Neural cell (in vitro differentiated cells): ENCODE measurements at regions not wholly inside any gene's neighbourhood (a gene's known extent, or its start where the extent isn't known, plus 50 kb on each side); places are given as distances from the start of the nearest gene placed in this dataset.

Source experiments
- H2AFZ ChIP-seq: fragments of 200-600, 300-800 bp; sonication (generic), shearing (Covaris generic); 2 replicates; pipeline ENCODE4 v1.6.0; 2014; ENCODE audit warnings: low read depth, mild to moderate bottlenecking, antibody characterized with exemption, low read length, moderate library complexity
- H3F3A ChIP-seq: fragments of 200-600 bp; shearing (Covaris generic); 2 replicates; pipeline ENCODE4 v1.6.1; 2016; ENCODE audit warnings: mild to moderate bottlenecking, moderate library complexity, mixed read lengths, antibody characterized with exemption, low read length; ENCODE audit not compliant: insufficient read depth, poor library complexity, severe bottlenecking
- H3K27ac ChIP-seq: fragments of 200-600, 300-800 bp; sonication (generic), shearing (Covaris generic); 2 replicates; pipeline ENCODE4 v1.5.1; 2014; ENCODE audit warnings: mild to moderate bottlenecking, low read length, moderate library complexity
- H3K27me3 ChIP-seq: fragments of 300-800, 200-600 bp; sonication (generic), shearing (Covaris generic); 2 replicates; pipeline ENCODE4 v1.6.0; 2014; ENCODE audit warnings: mild to moderate bottlenecking, low read depth, low read length, moderate library complexity; ENCODE audit not compliant: insufficient read depth
- H3K36me3 ChIP-seq: fragments of 300-800, 200-600 bp; sonication (generic), shearing (Covaris generic); 2 replicates; pipeline ENCODE4 v1.5.1; 2014; ENCODE audit warnings: mild to moderate bottlenecking, antibody characterized with exemption, low read length, moderate library complexity; ENCODE audit not compliant: insufficient read depth
- H3K4me2 ChIP-seq: fragments of 300-800, 200-600 bp; sonication (generic), shearing (Covaris generic); 2 replicates; pipeline ENCODE4 v1.6.0; 2014; ENCODE audit warnings: mild to moderate bottlenecking, low read length
- H3K4me3 ChIP-seq: fragments of 300-800, 200-600 bp; sonication (generic), shearing (Covaris generic); 2 replicates; pipeline ENCODE4 v1.5.1; 2014; ENCODE audit warnings: mild to moderate bottlenecking, low read length, moderate library complexity
- H3K79me2 ChIP-seq: fragments of 200-600 bp; shearing (Covaris generic); replicated peaks from 2 replicates; pipeline ENCODE4 v1.6.0; 2014; ENCODE audit warnings: mild to moderate bottlenecking, low read length, moderate library complexity; ENCODE audit not compliant: insufficient read depth
- H3K9ac ChIP-seq: fragments of 300-800, 200-600 bp; sonication (generic), shearing (Covaris generic); 2 replicates; pipeline ENCODE4 v1.6.1; 2016; ENCODE audit warnings: mild to moderate bottlenecking, low read length, mixed read lengths
- H3K9me2 ChIP-seq: fragments of 200-600 bp; shearing (Covaris generic); 2 replicates; pipeline ENCODE4 v1.6.1; 2016; ENCODE audit warnings: mild to moderate bottlenecking, low read length, mixed read lengths; ENCODE audit not compliant: insufficient read depth
- H3K9me3 ChIP-seq: fragments of 200-600, 300-800 bp; sonication (generic), shearing (Covaris generic); 2 replicates; pipeline ENCODE4 v1.6.1; 2016; ENCODE audit warnings: mild to moderate bottlenecking, mixed run types, low read length, moderate library complexity, mixed read lengths
- H4K20me1 ChIP-seq: fragments of 200-600 bp; shearing (Covaris generic); 2 replicates; pipeline ENCODE4 v1.6.1; 2016; ENCODE audit warnings: mild to moderate bottlenecking, mixed run types; ENCODE audit not compliant: insufficient read depth
- CTCF ChIP-seq: fragments of 450-650 bp; IDR thresholded peaks from 2 replicates; pipeline ENCODE4 v1.5.1; 2014; ENCODE audit warnings: antibody characterized with exemption, mild to moderate bottlenecking, moderate library complexity; ENCODE audit not compliant: poor library complexity, severe bottlenecking
- EP300 ChIP-seq: fragments of 450-650 bp; conservative IDR thresholded peaks from 2 replicates; pipeline ENCODE4 v1.6.1; 2014; ENCODE audit warnings: antibody characterized with exemption, mild to moderate bottlenecking, moderate library complexity; ENCODE audit not compliant: poor library complexity, severe bottlenecking
- EZH2 ChIP-seq: fragments of 200-600, 300-800 bp; shearing (Covaris generic), sonication (generic); IDR thresholded peaks from 2 replicates; pipeline ENCODE4 v1.6.1; 2014; ENCODE audit warnings: antibody characterized with exemption, low read length, borderline replicate concordance, mild to moderate bottlenecking; ENCODE audit not compliant: insufficient read depth, poor library complexity, severe bottlenecking
- MXI1 ChIP-seq: fragments of 450-650 bp; conservative IDR thresholded peaks from 2 replicates; pipeline ENCODE4 v1.6.1; 2014; ENCODE audit warnings: antibody characterized with exemption, mild to moderate bottlenecking; ENCODE audit not compliant: poor library complexity, severe bottlenecking
- POLR2AphosphoS5 ChIP-seq: IDR thresholded peaks from 2 replicates; pipeline ENCODE4 v1.6.1; 2012
- RAD21 ChIP-seq: fragments of 450-650 bp; conservative IDR thresholded peaks from 2 replicates; pipeline ENCODE4 v1.6.1; 2014; ENCODE audit warnings: antibody characterized with exemption, mild to moderate bottlenecking, moderate library complexity
- REST ChIP-seq: IDR thresholded peaks from 2 replicates; pipeline ENCODE4 v1.6.1; 2012; ENCODE audit warnings: borderline replicate concordance
- SMC3 ChIP-seq: fragments of 450-650 bp; conservative IDR thresholded peaks from 2 replicates; pipeline ENCODE4 v1.6.1; 2014; ENCODE audit warnings: antibody characterized with exemption, mild to moderate bottlenecking, moderate library complexity; ENCODE audit not compliant: poor library complexity
- TAF1 ChIP-seq: IDR thresholded peaks from 2 replicates; pipeline ENCODE4 v1.6.1; 2012; ENCODE audit warnings: low read depth

- Histone ChIP-seq H3K27me3 (no peaks in the 10 kb centered on the region), H2AFZ (no peak overlapping the region), H3K27ac (no peak overlapping the region), H3K9me2 (no peaks in the 10 kb centered on the region), H3K79me2 (no peaks in the 10 kb centered on the region), H3F3A (no peaks in the 10 kb centered on the region), H3K9ac (no peak overlapping the region), H4K20me1 (no peaks in the 10 kb centered on the region), H3K9me3 (no peaks in the 10 kb centered on the region), H3K36me3 (no peaks in the 10 kb centered on the region), H3K4me2 (no peak overlapping the region), H3K4me3 (no peak overlapping the region)
- TF ChIP-seq POLR2AphosphoS5 (no peak), CTCF (no peak), EZH2 (no peak), TAF1 (no peak), REST (no peak), SMC3 (no peak), RAD21 (no peak), EP300 (no peak), MXI1 (no peak)
Measured at GRCh38 chr7:136167991-136168390, 190.8 kb upstream of the MTPN start.

- TF ChIP-seq SMC3 (no peak), CTCF (no peak), RAD21 (no peak), EZH2 (no peak), POLR2AphosphoS5 (no peak)
- H3K36me3 ChIP-seq, result no peaks in the 10 kb centered on the region
- H3K4me3 ChIP-seq, result no peak overlapping the region
- H3K27ac ChIP-seq, result no peak overlapping the region
- H3K79me2 ChIP-seq, result no peaks in the 10 kb centered on the region
- no peaks in the 10 kb centered on the region for H3K27me3 ChIP-seq
- H3F3A ChIP-seq, result no peaks in the 10 kb centered on the region
- no peak overlapping the region for H2AFZ ChIP-seq
- no peak overlapping the region for H3K9ac ChIP-seq
- no peak overlapping the region for H3K4me2 ChIP-seq
- no peaks in the 10 kb centered on the region for H3K9me2 ChIP-seq
- no peaks in the 10 kb centered on the region for H4K20me1 ChIP-seq
- H3K9me3 ChIP-seq, result no peaks in the 10 kb centered on the region
Measured at GRCh38 chr7:136166521-136166920, 189.4 kb upstream of the MTPN start.
